ENCODE measurements at regions not wholly inside any gene's neighbourhood (a gene's known extent, or its start where the extent isn't known, plus 50 kb on each side); places are given as distances from the start of the nearest gene placed in this dataset.
"Not testable (repeated sequence)": the region's sequence is repeated elsewhere in the genome, so short reads cannot be mapped to it uniquely, and the experiment has no call there.

DNA sequence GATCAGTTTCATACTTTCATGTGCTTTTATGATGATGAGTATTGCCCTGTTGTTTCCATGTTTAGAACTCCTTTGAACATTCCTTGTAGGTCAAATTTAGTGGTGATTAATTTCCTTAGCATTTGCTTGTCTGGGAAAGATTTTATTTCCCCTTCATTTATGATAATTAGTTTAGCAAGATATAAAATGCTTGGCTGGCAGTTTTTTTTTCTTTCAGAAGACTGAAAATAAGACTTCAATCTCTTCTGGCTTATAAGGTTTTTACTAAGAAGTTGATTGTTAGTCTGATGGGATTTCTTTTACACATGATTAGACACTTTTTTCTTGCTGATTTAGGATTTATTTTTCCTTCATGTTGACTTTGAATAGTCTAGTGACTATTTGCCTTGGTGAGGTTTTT is 238.9 kb upstream of the ADCY2 start:
- H3K9me3 Mint-ChIP-seq = peaks cover 21% of the 10 kb centered on the region
- no peak overlapping the region for H3K4me3 Mint-ChIP-seq
- peaks cover 9% of the 10 kb centered on the region for H3K27me3 Mint-ChIP-seq (ENCODE audit: low read depth)
- peaks cover 8% of the 10 kb centered on the region for H3K36me3 Mint-ChIP-seq (ENCODE audit: low read depth)
- TF ChIP-seq, protein P1, sequence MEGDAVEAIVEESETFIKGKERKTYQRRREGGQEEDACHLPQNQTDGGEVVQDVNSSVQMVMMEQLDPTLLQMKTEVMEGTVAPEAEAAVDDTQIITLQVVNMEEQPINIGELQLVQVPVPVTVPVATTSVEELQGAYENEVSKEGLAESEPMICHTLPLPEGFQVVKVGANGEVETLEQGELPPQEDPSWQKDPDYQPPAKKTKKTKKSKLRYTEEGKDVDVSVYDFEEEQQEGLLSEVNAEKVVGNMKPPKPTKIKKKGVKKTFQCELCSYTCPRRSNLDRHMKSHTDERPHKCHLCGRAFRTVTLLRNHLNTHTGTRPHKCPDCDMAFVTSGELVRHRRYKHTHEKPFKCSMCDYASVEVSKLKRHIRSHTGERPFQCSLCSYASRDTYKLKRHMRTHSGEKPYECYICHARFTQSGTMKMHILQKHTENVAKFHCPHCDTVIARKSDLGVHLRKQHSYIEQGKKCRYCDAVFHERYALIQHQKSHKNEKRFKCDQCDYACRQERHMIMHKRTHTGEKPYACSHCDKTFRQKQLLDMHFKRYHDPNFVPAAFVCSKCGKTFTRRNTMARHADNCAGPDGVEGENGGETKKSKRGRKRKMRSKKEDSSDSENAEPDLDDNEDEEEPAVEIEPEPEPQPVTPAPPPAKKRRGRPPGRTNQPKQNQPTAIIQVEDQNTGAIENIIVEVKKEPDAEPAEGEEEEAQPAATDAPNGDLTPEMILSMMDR (conservative IDR thresholded peaks at IDR 0.05) = no peak
- no peak overlapping the region for H3K27ac Mint-ChIP-seq (ENCODE audit: unreplicated experiment)
- DNase-seq (ENCODE audit: low read depth, low spot score) = no peak
- H3K4me1 Mint-ChIP-seq = no peaks in the 10 kb centered on the region

DNA sequence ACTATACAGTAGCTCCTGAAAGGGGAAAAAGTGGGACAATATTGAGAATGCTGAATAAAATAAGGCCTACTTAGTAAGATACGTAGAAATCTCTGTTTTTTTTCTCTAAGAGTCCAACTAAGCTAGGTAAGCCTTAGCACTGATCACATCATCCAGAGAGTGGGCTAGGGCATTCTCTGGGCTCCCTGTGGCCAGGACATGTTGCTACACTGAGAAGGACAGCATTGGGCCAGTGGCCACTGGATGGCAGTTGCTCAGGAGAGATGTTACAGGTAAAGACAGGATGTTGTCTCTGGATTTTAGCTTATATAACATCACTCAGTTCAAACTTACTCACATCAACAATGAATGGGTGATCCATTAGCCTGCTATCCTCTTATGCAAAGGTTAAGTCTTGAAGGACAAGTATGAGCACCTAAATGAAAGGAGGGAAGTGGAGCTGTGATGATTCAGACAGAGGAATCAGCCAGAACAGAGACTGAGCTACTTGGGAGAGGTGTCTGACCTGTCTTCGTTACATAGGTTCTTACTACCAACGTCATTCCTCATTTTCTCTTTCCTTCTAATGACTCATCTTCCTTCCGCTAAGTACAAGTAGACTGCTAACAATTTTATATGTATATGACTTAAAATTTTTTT is 226.6 kb upstream of the ADCY2 start:
- Mint-ChIP-seq H3K9me3 (no peaks in the 10 kb centered on the region), H3K27ac (ENCODE audit: unreplicated experiment) (no peak overlapping the region), H3K4me1 (peaks cover 11% of the 10 kb centered on the region), H3K4me3 (no peak overlapping the region), H3K36me3 (ENCODE audit: low read depth) (peaks cover 2% of the 10 kb centered on the region), H3K27me3 (ENCODE audit: low read depth) (no peaks in the 10 kb centered on the region)
- no peak for DNase-seq (ENCODE audit: low read depth, low spot score)
- TF ChIP-seq, protein P1 (conservative IDR thresholded peaks at IDR 0.05) = no peak

DNA sequence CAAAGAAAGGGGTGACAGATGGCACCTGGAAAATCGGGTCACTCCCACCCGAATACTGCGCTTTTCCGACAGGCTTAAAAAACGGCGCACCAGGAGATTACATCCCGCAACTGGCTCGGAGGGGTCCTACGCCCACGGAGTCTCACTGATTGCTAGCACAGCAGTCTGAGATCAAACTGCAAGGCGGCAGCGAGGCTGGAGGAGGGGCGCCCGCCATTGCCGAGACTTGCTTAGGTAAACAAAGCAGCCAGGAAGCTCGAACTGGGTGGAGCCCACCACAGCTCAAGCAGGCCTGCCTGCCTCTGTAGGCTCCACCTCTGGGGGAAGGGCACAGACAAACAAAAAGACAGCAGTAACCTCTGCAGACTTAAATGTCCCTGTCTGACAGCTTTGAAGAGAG is 225.2 kb upstream of the ADCY2 start:
- Mint-ChIP-seq H3K4me1 (peaks cover 11% of the 10 kb centered on the region), H3K27ac (ENCODE audit: unreplicated experiment) (peak overlapping the region; percentile 94), H3K4me3 (peak overlapping the region; percentile 91)
- DNase-seq (ENCODE audit: low read depth, low spot score) = peak; percentile 25
- H3K36me3 Mint-ChIP-seq (ENCODE audit: low read depth); H3K27me3 Mint-ChIP-seq (ENCODE audit: low read depth); H3K9me3 Mint-ChIP-seq: not testable (repeated sequence)

DNA sequence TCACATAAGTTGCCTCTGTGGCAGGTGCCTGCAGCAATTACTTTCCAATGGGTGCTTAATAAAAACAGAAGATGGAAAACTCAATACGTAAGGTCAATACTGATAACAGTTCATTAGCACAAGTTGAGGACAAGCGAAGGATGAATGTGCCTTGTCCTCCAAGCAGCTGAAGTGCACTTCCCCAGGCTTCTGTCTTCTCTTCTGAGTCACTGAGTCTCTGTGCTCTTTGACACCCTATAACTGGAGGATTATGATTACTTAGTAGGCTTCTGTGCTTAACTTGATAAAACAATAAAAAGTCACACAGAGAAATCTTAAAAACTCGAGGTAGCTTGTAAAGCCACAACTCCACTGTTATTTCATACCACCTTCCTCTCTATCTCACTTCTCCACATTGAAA is 216.6 kb upstream of the ADCY2 start:
- Mint-ChIP-seq H3K27ac (ENCODE audit: unreplicated experiment) (no peak overlapping the region), H3K36me3 (ENCODE audit: low read depth) (no peaks in the 10 kb centered on the region), H3K27me3 (ENCODE audit: low read depth) (no peaks in the 10 kb centered on the region), H3K4me3 (no peak overlapping the region), H3K9me3 (peaks cover 2% of the 10 kb centered on the region), H3K4me1 (no peaks in the 10 kb centered on the region)
- TF ChIP-seq, protein P1 (conservative IDR thresholded peaks at IDR 0.05) = no peak
- no peak for DNase-seq (ENCODE audit: low read depth, low spot score)

DNA sequence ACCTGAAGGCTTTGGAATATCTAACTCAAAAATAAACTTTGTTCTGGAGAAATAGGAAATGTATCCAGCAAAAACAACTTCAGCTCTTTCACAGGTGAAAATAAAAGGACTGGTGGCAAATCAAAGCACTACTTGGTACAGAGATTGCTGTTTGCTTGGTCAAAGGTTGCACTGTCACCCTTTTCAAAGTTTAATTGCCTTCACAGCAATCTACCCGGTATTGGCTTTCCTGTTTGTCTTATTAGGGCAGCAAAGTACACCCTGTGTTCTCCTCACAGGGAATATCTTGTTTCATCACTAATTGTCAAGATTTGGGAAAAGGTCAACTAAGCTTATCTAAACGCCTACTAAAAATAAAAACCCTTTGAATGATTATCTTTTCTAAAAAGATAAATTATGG is 214.1 kb upstream of the ADCY2 start:
- H3K36me3 Mint-ChIP-seq (ENCODE audit: low read depth) = no peaks in the 10 kb centered on the region
- TF ChIP-seq, protein P1 (conservative IDR thresholded peaks at IDR 0.05) = no peak
- H3K27me3 Mint-ChIP-seq (ENCODE audit: low read depth) = peaks cover 3% of the 10 kb centered on the region
- H3K4me3 Mint-ChIP-seq = no peak overlapping the region
- H3K4me1 Mint-ChIP-seq = no peaks in the 10 kb centered on the region
- no peak overlapping the region for H3K27ac Mint-ChIP-seq (ENCODE audit: unreplicated experiment)
- DNase-seq (ENCODE audit: low read depth, low spot score) = no peak
- peaks cover 3% of the 10 kb centered on the region for H3K9me3 Mint-ChIP-seq

DNA sequence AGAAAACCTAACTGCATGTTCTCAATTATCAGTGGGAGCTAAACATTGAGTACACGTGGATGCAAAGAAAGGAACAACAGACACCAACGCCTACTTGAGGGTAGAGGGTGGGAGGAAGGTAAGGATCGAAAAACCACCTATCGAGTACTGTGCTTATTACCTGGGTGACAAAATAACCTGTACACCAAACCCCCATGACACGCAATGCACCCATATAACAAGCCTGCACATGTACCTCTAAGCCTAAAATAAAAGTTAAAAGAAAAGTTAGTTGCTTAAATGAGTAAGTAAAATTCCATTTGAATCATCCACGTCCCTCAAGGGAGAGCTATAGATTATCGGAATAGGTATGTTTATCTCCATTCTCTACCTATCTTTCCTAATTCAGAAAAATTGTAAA is 210.2 kb upstream of the ADCY2 start:
- no peak overlapping the region for H3K27ac Mint-ChIP-seq (ENCODE audit: unreplicated experiment)
- no peaks in the 10 kb centered on the region for H3K4me1 Mint-ChIP-seq
- H3K27me3 Mint-ChIP-seq (ENCODE audit: low read depth) = peaks cover 3% of the 10 kb centered on the region
- no peak overlapping the region for H3K4me3 Mint-ChIP-seq
- TF ChIP-seq, protein P1 (conservative IDR thresholded peaks at IDR 0.05) = no peak
- peaks cover 3% of the 10 kb centered on the region for H3K9me3 Mint-ChIP-seq
- H3K36me3 Mint-ChIP-seq (ENCODE audit: low read depth) = no peaks in the 10 kb centered on the region
- no peak for DNase-seq (ENCODE audit: low read depth, low spot score)
